HPDE6-E6E7 (cell line): ENCODE measurements at regions not wholly inside any gene's neighbourhood (a gene's known extent, or its start where the extent isn't known, plus 50 kb on each side); places are given as distances from the start of the nearest gene placed in this dataset.

ENCODE experiments used
- DNase-seq: peaks from one replicate; pipeline ENCODE4 v3.0.0; 2011; ENCODE audit warnings: missing footprints; ENCODE audit errors: extremely low spot score

DNA sequence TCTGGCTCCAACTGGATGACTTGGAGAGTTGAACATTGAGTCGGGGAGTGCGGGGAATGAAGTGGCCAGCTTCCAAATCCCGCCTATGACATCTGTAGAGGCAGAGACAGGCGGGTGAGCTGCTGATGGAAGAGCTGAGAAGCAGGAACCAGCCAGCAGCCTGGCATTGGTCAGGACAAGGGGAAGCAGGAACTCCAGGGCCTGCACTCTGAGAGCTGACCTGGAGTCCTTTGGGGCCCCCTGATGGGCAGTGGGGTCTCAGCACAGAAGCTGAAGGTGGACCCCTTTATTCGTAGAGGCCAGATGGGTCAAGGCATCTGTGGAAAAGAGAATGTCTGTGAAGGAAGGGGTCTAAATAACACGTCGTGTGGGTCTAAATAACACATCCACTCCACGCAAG lies 57.0 kb downstream of the SEC61G start:
- DNase-seq = no peak

DNA sequence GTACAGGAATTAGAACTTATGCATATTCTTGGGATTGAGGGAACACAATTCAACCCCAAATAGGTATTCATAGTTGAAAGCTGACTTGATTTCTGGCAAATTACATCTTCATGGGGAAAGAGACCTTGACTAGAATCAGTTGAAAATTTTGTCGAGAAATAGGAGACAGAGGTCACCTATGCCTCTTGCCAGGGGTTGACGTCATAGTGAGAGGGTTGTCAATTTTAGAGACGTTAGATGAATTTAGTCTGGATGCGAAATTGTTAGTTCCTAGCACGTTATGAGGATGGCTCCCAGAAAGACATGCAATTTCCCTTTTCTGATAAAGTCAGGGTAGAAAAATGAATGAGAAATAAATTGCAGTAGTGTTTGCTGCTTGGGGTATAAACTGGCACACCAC lies 59.3 kb downstream of the SEC61G start:
- no peak for DNase-seq

DNA sequence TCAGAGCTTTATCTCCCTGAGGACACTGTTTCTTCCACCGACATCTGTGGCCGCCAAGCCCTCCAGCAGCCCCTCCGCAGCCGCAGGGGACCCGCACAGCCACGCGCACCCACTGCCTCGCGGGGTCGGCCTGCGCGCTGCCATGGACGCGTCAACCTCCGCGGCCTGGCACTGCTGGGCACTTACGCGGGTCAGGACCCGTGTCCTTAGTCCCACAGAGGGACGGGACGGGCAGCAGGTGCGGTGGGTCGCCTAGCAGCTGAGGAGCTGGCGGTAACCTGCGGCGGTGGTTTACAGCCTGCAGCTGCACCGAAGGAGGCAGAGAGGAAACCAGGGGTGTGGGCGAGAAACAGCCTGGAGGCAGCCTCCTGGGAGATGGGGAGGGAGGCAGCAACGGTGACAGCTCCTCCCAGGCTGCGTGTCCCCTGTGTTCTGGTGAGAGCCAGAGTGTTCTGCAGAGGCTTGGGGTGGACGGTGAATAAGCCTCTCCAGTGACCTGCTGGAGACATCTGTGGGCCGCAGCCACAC lies 61.3 kb downstream of the SEC61G start:
- no peak for DNase-seq

DNA sequence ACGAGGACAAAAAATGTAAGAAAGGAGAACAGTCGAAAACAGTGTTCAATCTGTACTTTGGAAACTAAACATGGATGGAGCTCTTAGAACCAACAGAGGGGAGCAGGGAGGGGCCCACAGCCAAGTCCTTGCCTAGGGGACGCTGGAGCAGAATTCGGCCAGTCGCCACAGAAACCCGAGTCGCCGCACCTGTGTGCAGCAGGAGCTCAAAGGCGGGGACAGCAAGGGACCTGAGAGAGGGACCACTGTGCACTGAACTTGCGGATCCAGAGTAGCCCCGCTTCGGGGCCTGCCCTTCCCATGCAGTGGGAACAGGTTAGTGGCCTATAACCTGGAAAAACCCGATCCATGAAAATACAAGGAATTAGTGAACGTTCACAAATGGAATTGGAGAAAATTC lies 68.1 kb downstream of the SEC61G start:
- DNase-seq = no peak

DNA sequence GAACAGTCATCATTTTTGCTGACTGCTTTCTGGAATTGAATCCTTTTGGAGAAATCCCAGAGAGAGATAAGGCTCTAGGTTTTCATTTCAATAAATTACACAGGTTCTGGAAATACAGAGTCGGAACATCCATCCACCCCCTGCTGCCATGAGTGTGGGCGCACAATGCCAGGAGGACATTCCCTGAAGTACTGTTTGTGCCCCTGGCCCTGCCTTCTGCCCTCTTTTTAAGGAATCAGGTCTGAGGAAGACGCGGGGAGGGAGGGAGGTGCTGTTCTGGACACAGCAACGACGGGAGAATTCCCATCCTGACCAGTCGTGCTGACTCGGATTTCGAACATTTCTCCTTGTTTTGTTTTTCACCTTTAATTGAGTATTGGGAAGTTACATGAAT lies 69.0 kb downstream of the SEC61G start:
- DNase-seq = no peak

DNA sequence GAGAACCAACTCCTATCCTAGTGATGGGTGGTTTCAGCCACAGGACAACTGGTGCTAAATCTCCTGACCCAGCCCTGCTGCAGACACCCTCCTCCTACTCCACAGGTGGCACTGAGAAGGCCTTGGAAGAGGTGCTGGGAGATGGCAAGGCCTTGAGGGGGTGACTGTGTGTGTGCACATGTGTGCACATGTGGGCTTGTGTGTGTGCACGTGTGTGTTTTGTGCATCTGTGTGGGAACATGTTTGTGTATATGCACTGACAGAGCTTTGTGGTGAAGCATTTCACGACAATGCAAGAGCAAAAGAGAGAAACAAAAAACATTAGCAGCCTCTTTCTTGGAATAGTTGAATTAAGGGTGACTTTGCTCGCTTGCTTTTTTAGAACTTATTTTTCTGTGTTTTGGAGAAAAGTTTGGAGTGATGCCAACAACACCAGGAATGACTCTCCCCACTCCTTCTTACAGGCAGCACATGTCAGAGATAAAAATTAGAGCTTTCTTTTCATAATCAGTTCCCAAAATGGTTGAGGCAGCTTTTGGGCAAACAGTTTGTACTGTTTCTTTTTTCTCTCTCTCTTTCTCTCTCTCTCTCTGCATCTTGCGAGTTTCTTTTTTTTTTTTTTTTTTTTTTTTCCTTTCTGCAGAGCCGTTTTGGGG lies 69.5 kb downstream of the SEC61G start:
- DNase-seq = no peak

DNA sequence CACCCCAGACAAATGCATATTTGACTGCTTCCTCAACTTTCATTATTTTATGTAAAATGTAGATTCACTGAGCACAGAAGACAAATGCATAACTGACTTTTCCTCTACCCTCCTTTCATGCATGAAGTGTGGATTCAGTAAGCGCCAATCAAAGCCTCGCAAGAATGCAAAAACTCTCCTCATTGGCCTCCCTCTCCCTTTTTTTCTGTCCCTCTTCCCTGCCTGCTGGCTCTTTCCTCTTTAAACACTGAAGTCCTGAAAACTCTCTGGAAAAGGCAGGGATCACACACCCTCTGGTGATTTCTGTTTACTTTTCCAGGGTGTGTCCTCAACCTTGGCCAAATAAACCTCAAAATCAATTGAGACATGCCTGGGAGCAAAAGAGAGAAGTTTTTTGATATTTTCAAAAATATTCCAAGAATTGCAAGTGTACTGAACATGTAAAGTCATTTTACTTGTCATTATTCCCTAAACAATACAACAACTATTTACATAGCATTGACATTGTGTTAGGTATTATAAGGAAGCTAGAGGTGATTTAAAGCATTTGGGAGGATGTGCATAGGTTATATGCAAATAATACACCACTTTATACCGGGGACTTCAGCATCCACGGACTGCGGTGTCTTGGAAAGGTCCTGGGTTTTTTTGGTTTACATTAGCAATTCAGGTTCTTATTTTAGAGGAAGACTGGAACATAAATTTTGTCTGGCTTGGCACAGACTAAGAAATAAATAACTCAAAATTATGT lies 71.4 kb downstream of the SEC61G start:
- no peak for DNase-seq

DNA sequence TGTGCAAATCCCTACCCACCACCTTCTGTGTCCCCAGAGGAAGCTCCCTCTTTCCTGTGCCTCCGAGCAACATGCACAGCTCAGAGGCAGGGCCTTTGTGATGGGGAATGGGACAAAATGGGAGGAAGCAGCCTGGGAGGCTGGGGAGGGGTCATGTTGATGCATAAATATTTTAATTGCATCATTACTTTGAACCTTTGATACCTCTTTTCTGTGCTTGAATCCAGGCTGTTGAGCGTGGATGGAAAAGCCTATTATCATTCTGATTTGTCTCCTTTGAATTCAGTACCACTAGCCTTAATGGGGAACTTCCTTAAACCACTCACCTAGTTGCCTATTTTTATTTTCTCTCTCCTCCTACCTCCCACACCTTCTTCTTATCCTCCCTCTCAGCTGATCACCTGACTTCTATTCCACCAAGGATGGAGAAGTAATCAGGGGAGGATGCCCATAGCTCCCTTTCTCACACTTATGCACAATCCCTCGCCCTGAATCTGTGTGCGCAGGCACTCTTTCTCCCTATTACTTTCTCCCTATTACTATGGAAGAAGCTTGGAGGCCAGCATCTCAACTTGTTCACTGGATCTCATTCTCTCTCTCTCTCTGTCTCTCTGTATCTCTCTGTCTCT lies 78.5 kb downstream of the SEC61G start:
- no peak for DNase-seq

DNA sequence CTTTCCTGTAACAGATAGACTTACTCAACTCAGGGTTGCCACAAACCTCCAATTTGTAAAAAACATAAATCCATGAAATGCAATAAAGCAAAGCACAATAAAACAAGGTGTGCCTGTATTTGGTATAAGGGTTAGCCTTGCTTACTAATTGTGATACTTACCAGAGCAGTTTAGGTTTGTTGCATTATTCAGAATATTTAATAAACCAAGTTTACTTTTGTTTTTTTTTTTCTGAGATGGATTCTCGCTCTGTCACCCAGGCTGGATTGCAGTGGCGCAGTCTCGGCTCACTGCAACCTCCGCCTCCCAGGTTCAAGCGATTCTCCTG lies 79.6 kb downstream of the SEC61G start:
- DNase-seq = no peak

DNA sequence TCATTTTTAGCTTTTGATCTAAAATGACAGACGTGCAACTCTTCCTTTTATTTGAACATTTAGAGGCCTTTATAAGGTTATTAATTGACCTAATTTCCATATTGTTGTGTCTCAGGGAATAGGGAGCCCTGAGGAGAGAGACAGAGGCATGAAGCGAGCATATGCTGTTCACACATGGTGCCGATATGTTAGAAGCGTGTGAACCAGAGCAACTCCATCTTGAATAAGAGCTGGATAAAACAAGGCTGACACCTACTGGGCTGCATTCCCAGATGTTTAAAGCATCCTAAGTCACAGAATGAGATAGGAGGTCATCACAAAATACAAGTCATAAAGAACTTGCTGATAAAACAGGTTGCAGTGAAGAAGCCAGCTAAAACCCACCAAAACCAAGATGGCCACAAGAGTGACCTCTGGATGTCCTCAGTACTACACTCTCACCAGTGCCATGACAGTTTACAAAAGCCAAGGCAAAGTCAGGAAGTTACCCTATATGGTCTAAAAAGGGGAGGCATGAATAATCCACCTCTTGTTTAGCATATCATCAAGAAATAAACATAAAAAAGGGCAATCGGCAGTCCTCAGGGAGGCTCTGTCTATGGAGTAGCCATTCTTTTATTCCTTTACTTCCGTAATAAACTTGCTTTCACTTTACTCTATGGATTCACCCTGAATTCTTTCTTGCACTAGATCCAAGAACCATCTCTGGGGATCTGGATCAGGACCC lies 80.1 kb downstream of the SEC61G start:
- no peak for DNase-seq

DNA sequence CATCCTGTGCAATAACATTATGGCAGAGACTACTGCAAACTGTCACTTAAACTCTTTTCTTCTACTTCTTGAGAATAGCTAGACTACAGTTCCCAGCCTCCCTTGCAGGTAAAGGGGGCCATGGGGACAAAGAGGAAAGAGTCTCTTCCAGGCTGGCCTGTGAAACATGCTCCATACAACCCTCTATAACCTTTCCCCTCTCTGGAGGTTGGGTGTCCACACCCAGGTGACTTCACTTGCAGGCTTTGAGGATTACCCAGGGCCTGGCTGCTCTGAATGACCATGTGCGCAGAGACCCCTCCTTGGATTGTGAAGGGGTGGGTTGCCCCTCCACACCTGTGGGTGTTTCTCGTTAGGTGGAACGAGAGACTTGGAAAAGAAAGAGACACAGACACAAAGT lies 84.1 kb downstream of the SEC61G start:
- DNase-seq = no peak

DNA sequence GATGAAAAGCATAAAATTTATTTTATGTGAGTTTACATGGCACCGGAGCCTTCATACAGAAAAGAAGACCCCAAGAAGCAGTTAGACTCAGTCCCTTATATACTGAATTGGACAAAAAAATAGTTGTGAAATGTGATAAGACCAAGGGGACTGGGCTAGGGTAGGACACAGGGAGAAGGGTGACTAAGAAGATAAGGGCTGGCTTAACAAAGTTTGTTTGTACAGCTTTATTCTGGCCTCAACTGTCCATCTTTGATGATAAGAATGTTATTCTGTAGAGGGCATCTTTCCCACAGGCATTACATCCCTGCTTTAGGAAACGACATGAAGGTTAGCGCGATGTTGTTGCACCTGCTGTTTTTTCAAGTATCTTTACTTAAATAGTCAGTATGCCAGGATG lies 86.5 kb downstream of the SEC61G start:
- DNase-seq = no peak

DNA sequence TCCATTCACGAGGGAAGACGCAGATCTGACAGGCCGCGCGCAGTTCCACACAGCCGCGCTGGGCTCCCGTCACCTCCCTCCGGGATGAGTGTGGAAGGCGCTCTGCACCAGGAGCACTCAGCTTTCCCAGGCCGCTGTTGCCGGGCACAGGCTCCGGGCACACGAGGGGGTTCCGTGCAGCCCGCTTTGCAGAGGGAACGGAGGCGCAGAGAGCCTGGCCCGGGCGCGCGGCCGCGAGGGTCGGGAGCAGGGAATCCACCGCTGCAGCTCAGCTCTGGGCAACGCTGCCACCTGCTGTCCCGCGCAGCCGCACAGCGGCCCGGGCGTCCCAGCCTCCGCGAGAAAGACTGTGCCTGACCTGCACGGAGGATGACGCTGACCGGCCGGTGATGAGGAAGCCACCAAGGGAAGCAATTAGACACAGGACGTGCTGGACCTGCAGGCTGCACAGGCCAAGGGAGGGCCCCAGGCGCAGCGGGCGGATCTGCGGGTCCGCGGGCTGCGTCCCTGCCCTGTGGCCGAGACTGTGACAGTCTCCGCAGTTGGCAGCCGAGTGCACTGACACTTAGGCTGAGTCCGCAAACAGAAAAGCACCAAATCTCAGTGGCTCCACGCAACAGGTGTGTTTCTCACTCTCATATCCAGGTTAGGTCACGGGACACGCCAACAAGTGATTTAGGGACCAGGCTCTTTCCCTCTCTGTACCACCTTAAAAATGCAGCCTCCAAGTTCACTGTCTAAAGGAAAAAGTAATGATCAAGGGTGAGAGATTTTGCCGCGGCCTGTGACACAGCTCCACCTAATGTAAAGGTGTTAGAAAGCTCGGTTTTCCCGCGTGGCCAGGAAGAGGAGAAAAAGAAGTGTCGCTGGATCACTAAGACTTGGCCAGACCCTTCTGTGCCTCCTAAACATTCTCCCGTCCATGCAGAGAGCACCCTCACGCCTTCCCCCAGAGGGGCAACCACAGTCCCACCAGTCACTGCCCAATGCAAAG lies 94.5 kb downstream of the SEC61G start:
- DNase-seq = peak; percentile 81

DNA sequence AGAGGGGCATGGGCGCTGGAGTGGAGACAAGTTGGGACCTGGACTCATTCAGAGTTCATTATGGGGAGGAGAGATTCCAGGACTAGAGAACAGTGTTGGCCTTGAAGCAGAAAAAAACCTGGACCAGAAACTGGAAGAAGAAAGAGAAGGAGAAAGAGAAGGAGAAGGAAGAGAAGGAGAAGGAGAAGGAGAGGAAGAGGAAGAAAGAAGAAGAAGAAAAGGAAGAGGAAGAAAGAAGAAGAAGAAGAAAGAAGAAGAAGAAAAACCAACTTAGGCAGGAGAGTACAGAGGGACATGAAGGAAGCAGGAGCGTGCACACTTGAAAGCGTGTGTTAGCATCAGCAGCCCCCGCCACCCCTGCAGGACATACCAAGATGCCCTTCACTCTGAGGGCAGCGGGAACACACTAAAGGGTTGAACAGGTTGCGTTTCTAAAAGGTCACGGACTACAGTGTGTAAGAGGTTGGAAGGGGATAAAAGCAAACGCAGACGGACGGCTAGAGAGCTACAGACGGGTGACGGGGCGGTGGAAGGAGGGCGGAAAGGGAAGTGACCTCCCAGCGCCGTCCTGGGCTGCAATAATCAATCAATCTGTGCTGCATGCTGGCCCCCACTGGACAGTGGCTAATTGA lies 95.3 kb downstream of the SEC61G start:
- DNase-seq = no peak

DNA sequence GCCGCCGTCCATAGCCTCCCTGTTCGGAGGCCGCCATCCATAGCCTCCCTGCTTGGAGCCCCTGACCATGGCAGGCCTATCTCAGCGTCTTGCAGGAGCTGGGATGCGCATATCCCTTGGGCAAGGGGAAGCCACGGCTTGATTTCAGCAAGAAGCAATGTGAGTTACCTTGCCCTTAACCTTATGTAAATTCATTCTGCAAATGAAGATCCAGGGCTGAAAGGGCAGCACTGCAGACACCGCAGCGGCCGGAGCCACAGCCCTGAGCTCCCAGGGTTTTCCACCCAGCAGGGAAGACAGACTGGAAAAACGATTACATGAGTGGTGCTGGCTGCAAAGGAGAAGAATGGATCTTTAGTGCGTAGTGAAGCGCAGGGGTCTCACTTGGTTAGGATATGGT lies 95.8 kb downstream of the SEC61G start:
- no peak for DNase-seq

DNA sequence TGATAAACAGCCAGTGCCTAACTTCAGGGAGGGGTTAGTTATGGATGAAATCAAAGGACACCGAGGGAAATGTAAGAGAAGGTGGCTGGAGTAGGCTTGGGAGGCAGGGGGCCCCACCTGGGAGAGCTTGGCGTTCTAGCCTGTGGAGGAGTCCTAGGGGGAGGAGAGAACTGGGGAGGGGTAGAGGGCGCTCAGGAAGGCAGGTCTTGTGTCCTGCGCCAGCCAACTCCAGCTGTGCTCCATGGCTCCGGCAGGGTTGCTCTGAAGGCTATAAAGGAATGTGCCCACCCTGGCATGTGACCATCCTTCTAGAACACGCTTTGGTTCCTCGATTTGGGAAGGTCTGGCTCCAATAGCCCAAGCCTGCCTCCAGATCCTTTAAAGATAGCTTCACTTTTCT lies 96.3 kb downstream of the SEC61G start:
- no peak for DNase-seq

DNA sequence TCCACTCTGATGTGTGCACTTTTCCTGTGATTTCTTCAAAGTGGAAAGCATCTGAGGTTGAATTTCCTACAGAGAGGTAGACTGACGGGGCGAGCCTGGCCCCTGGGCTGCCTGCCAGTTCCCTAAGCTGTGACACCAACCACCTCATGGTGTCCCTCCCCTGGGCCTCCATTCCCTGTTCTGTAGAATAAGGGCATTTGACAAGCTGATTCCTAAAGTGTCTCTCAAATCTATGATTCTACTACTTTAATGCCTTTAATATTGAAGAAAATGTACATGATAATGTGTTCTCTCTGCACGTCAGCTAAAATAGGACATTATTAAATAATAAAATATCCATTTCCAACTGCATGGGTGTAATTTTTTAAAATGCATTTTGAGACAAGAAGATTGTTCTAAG lies 105.1 kb downstream of the SEC61G start:
- no peak for DNase-seq

DNA sequence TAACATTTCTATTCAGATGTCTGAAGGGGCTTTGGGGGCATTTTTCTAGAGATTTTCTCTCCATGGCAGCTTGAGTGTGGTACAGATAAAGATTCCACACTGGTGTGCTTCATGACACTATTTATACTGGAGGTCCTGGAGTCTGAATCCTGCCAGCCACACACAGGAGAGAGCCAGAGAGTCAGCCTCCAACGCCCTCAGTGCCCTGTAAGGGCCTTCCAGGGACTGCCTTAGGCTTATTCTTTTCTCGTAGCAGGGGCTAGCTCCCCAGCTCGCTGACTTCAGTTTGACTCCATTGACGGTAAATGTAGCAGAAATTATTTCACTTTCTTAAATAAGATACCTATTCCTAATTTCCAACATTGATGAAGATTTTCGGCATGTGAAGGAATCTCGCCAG lies 100.9 kb downstream of the VSTM2A start:
- no peak for DNase-seq

DNA sequence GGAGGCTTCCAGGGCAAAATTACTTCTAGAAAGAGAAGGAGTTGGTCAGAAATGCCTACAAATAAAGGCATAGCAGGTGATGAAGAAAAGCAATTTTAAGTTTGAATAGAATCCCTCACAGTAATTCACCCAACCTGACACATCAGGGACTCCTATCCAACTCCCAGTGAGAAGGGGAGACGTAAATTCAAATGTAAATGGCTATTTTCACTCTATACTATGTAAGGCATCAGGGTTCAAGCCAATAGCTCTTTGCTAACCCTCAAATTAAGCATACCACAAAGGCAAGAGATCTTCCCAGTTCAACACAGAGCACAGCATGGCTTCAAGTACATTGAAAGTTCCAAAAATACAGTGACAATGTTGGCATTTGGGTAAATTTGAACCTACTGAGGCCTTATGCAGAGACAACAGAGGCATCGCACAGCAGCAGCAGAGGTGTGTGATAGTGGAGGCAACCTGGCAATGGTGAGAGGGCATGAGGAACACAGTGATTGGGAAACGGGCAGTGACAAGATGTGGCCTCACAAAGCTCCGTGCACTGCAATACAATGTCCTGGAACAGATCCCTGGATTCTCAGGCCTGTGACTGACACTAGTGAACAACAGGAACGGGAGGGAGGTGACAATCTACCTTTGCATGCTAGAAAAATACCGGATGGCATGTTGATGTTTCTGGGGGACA lies 95.7 kb downstream of the VSTM2A start:
- DNase-seq = no peak

DNA sequence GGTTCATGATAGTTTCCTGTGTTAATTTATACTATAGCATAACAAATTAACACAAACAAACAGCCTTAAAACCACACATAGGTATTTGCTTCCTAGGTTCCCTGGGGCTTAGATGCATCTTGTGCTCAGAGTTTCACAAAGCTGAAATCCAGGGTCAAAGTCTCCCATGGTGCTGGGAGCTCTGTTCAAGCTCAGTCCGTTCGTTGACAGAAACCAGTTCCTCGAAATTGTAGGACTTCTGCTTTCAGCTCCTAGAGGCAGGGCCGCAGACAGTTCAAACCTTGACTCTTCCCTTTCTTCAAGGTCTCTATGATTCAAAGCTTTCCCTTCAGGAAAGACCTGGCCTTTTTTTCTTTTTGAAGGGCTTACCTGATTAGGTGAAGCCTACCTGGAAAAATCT lies 90.5 kb downstream of the VSTM2A start:
- no peak for DNase-seq
